AG10803 (cell line): ENCODE measurements at regions not wholly inside any gene's neighbourhood (a gene's known extent, or its start where the extent isn't known, plus 50 kb on each side); places are given as distances from the start of the nearest gene placed in this dataset.

Source experiments
- DNase-seq: peaks from one replicate; pipeline ENCODE4 v3.0.0; 2010; ENCODE audit warnings: low read depth
- H3K4me3 ChIP-seq: 2 replicates; pipeline ENCODE4 v1.5.1; 2011; ENCODE audit warnings: mild to moderate bottlenecking, low read length, control low read depth
- TF ChIP-seq, protein P1 (sequence below): conservative IDR thresholded peaks from 2 replicates; pipeline ENCODE4 v1.5.1; 2011; ENCODE audit warnings: mild to moderate bottlenecking, low read length, control low read depth, inconsistent platforms

DNA sequence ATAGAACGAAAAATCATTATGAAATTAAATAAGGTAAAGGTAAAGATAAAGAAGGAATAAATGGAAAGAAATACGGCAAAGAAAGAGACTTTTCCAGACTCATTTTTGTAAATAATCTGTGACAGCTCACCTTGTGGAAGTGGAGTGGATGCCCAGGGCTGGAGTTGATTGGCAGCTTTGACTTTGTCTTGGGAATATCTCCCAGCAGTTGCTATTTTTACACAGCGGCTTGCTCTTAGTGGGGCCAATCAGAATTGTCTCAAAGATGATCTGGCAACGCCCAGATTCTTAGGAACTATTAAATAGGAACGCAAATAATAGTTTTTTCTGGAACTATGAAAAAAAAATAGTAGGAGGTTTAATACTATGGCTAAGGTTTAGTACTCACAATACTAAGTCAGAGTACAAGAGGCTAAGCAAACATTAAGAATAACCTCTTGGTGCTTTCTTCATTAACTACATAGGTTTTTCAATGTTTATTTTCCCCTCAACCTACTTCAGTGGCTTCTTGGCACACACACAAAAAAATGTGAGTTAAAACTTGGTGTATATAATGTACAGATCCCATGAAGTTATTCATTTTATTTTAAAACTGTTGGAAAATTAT is 132.7 kb downstream of the TRAM1L1 start:
- TF ChIP-seq, protein P1, sequence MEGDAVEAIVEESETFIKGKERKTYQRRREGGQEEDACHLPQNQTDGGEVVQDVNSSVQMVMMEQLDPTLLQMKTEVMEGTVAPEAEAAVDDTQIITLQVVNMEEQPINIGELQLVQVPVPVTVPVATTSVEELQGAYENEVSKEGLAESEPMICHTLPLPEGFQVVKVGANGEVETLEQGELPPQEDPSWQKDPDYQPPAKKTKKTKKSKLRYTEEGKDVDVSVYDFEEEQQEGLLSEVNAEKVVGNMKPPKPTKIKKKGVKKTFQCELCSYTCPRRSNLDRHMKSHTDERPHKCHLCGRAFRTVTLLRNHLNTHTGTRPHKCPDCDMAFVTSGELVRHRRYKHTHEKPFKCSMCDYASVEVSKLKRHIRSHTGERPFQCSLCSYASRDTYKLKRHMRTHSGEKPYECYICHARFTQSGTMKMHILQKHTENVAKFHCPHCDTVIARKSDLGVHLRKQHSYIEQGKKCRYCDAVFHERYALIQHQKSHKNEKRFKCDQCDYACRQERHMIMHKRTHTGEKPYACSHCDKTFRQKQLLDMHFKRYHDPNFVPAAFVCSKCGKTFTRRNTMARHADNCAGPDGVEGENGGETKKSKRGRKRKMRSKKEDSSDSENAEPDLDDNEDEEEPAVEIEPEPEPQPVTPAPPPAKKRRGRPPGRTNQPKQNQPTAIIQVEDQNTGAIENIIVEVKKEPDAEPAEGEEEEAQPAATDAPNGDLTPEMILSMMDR, result no peak
- H3K4me3 ChIP-seq, result no peak overlapping the region
- no peak for DNase-seq

DNA sequence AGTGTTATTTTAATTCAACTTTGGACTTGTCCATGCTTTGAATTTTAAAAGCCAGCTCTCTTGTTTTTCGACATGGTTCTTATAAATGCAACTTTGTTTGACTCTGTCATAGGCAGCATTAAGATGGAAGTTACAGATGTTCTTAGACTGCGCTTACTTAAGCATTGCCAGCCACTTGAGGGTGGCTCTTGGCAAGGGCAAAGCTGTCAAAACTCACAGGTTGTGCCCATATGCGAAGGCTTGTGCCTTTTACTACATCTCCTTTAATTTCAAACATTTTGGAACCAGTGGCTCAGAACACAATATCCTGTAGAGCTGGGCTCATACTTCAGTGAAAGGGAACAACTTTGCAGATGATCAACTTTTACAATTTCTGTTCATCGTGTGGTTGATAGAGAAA is 135.5 kb downstream of the TRAM1L1 start:
- H3K4me3 ChIP-seq, result no peak overlapping the region
- TF ChIP-seq, protein P1, result no peak
- no peak for DNase-seq

DNA sequence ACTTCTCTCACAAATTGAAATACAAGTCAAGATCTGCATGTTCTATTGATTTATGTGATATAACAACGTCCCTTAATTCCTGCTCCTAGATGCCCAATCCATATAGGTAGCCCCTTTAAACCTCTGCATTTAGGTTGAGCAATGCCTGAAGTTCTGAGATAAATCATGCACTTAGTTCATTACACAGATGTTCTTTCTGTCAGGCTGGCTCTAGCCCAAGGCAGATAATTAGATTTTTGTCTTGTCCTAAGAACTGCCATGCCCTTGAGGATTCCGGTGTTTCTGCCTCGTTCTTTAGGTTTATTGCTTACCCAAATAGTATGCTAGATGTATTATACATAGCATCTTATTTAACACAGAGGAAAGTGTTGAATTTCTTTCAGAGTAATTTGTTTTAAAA is 143.1 kb downstream of the TRAM1L1 start:
- no peak for DNase-seq
- TF ChIP-seq, protein P1, result no peak
- H3K4me3 ChIP-seq, result no peak overlapping the region

DNA sequence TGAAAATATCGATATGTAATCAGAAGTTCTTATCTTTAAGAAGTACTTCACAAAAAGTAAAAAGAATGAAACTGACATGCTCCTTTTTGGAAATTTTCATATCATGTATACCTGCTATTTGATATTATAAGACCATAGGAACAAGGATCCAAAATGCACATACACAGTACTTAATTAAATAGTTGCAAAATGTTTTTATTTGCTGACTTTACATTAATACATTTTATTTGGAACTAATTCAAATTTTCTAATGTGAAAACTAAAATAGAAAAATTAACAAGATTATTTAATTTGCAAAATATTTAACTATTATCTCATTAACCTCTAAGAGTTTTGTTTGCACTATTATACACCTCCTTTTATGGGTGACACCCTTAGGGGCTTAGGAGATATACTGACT is 155.0 kb downstream of the TRAM1L1 start:
- no peak overlapping the region for H3K4me3 ChIP-seq
- no peak for DNase-seq
- TF ChIP-seq, protein P1, result no peak

DNA sequence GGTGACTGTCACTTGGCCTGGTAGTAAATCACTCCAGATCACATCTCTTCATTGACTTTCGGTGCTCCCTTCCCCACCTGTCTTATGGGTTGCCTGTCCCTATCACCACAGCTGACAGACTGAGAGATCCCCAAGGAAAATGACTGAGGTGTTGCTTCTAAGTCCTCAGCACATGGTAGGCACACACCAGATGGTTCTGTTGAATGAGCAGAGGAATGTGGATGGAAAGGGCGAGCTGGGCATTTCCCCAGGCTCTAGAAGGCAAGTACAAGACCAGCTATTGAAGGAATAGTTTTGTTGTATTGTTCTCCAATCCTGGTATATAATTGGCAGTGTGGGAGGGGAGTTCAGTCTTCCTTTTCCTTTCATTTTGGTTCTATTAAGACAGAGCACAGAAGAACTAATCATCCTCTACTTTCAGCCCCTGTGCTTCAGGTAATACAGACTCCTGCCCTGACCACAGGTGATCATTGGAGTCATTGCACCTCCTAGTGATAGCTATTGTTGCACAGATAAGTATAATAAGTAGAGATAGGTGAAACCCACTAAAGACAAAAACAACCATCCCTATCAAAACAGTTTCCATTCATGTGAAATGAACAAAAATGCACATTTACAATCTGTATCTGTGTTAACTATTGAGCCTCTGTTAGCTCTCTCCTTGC is 158.6 kb downstream of the TRAM1L1 start:
- DNase-seq, result no peak
- TF ChIP-seq, protein P1, result no peak
- no peak overlapping the region for H3K4me3 ChIP-seq

DNA sequence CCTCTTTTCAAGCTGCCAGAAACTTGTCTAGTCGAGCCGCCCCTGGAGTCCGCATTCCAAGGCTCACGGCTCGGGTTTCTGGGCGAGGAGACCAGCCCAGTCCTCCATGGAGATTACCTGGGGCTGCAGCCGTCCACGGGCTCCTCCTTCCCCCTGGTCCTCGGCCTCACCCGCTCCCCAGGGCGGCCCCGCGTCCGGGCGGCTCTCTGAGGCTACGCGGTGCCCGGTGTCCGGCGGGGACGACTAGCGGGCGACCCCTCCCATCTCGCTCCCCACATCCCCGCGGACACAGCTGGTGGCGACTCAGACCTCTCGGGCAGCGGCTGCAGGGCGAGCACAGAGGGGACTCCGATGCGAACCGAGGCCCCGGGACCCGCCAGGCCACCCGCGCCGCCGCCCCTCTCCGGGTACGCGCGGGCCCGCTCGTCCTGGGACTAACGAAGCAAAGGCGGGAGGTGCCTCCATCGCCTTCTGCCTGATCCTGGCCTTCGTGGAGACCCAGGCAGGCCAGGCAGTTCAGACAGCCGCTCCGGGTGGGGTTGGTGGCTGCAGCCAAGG is 159.4 kb downstream of the TRAM1L1 start:
- H3K4me3 ChIP-seq, result no peak overlapping the region
- no peak for DNase-seq
- TF ChIP-seq, protein P1, result no peak

DNA sequence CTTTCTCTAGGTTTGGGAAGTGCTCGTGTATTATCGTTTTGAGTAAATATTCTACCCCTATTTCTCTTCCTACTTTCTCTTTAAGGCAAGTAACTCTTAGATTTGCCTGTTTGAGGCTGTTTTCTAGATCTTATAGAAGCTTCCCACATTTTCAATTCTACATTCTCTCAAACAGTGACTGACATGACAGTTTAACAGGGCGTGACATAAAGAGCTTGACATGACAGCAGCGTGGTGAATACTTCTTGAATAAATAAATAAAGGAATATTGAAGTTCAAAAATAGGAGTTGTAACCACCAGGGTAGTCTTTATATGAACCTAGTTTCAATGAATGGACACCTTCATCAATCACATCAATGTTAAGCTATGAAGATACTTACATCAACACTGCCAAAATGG is 162.0 kb downstream of the TRAM1L1 start:
- DNase-seq, result no peak
- H3K4me3 ChIP-seq, result no peak overlapping the region
- TF ChIP-seq, protein P1, result no peak
